T-helper 2 cell treated with Interferon-gamma antibody and Interleukin-4, amounts not matched to agents 100 ng/mL and 5 ng/mL, for 36 hours (primary cell): ENCODE measurements at regions not wholly inside any gene's neighbourhood (a gene's known extent, or its start where the extent isn't known, plus 50 kb on each side); places are given as distances from the start of the nearest gene placed in this dataset.
"Not testable (repeated sequence)": the region's sequence is repeated elsewhere in the genome, so short reads cannot be mapped to it uniquely, and the experiment has no call there.

Experiments
- intact Hi-C: fragments of 100-400 bp; cut with micrococcal nuclease; formaldehyde crosslinking; loops from one replicate; pipeline ENCODE4 v1.15.1; 2023

DNA sequence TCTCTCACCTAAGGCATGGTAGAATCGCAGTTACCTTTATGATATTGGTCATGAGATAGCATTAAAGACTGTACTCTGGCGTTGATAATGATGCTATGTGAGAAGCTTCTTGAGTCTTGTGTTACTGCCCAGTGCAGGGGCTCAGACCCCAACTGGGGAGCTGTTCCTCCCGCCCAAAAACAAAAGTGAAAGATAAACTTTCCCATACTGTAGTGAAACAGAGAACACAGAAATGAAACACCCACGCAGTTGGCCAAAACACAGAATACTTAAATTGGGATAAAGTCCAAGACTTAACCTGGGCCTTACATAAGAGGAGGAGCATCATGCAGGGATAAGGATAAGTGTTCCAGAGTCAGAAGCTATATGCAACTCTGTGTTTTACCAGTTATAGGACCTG, 130.6 kb downstream of the HHIPL2 start:
- intact Hi-C loops, result no loop called here

DNA sequence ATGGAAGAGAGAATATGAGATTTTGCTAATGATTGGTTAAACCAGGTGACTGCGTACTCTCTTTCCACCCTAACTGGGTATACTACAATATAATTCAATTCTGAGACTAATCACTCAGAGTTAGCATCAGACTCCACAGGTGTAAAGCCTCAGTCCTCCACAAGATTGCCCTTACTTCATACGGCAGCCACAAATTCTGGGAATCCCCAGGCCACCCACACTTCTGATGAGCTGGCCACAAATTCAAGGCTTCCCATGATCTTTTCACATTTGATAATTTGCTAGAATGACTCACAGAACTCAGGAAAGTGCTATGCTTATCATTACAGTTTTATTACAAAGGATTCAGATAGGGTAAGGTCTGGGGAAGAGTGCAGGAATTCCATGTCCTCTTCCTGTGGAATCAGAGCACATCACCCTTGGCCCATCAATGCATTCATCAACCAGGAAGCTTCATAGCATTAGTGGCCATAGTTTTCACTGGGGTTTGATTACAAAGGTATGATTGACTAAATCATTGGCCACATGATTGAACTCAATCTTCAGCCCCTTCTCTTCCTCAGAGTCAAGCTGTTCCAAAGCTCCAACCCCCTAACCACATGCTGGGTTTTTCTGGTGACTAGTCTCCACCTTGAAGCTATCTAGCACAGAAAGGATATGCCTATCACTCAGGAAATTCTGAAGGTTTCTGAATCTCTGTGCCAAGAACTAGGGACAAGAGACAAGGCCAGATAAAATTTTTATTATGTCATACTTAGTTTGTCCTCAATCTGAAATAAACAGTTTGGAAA, 131.7 kb downstream of the HHIPL2 start:
- intact Hi-C loops, result no loop called here

DNA sequence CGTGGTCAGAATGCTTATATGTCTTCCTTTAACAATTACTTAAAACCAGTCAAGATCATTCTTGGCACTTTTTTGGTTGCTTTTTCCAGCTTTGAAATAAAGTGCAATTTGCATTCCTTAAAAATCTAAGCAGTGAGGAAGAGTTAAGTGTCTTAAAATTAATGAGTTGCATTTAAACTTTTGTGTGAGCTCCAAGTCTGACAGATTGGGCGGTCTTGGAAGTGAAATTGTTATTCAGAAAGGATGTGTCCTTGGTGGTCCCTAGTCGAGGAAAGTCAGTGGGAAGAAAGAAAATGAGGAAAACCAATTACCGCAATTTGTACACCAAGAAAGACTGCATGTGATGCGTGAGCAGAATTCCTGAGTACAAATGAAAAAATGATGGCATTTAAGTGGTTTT, 132.5 kb downstream of the HHIPL2 start:
- intact Hi-C loops, result no loop called here

- intact Hi-C loops, result no loop called here
Measured at GRCh38 chr1:222413991-222414549, 133.8 kb downstream of the HHIPL2 start.

- intact Hi-C loops, result no loop called here
Measured at GRCh38 chr1:222413436-222413835, 134.5 kb downstream of the HHIPL2 start.

GRCh38 chr1:222404710-222405109, 143.2 kb downstream of the HHIPL2 start:
- intact Hi-C loops, result no loop called here

DNA sequence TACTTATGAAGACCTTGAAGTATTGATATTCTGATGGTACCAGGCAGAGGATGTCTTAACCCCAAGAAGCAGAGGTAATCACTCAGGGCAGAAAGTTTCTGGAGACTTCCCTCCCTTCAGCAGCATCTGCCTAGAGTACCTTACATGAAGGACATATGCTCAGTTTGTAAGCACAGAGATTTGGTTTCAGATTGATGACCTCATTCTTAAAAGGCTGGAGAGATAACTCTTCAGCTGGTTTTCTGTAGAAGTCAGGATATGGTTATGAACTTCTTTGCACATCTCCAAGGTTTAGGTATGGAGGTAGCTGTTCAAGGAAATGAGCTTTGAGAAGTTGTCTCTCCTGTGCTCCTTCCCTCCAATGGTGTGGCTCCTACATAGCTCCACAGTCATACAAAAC, 148.7 kb downstream of the HHIPL2 start:
- intact Hi-C loops, result no loop called here

DNA sequence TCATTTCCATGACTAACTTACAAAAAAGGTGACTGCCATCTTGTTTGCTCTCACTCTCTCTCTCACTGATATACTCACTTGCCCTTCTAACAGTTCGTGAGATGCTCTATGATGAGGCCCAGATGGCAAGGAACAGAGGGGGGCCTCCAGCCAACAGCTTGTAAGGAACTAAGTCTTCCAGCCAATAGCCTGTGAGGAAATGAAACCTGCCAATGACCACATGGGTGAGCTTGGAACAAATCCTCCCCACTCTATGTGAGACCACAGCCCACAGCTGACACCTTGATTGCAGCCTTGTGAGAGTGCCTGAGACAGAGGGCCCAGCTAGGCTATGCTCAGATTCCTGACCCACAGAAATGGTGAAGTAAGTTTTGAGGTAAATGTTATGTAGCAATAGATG, 153.7 kb downstream of the HHIPL2 start:
- intact Hi-C loops, result no loop called here

DNA sequence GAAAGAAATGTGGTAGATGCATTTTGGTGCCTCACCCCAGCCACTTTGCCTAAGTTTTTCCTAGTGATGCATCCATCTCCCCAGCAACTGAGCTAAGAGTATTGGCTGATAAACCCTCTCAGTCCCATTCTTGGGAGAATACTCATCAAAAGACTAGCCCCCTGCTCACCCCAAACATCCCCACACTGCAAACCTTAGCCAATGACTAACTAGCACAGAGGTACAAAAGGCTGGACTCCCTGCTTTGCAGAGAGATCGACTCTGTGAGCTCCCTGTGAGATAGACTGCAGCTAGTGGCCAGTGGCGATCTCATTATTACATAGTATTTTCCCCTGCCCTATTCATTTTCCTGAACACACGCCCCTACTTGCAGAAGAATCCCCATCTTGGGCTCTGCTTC, 155.3 kb downstream of the HHIPL2 start:
- intact Hi-C loops, result no loop called here

DNA sequence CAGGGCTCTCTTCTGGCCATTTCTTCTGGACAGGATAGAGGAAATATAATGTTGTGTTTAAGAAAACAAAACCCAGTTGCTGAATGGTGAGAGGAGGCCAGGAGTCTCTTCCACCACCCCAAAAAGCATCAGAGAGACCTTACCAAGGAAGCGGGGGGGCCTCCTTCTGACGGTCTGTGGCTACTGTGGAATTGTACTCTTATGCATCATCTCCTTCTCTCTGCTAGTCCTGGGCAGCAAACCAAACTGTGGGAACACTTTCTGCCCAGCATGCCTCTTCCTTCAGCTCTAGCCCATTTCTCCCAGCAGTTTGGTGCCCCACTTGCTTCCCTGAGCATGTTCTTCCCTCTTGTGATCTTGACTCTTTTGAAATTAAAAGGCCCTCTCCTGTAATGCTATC, 157.7 kb downstream of the HHIPL2 start:
- intact Hi-C loops, result no loop called here

DNA sequence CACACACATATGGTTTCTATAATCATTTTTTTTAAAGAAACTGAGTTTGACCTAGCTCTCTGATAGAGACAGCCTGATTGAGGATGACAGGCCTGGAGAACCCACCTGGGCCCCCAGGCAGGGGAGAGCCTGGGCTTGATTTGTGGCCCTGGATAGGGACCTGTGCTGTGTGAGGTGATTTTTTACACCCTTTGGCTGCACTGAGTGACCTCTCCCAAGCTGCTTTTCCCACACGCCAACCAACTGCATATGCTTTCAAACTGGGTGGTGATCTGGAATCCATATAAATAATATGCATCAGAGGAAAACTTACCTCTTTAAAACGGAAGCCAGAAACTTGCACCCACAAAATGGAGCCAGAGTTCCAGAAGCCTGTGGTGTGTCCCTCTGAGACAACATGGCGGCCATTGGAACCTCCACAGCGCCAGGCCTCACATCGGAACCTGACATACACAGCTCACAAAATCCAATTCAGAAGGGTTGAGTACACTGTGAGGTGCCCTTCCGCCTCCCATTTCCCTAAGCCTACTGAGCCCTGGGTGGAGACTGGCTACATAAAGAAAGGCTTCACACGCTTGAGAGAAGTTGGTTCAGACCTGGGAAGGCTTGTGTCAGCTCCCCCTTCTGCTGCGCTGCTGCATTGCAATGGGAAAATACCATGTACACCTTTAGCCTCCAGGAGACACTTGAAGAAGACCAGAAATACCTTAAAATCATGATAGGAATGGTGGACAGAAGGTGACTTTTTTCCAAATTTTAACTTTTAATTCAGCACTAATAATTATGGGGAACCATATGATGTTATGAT, 160.7 kb downstream of the HHIPL2 start:
- intact Hi-C loops, result no loop called here

- intact Hi-C loops, result no loop called here
Measured at GRCh38 chr1:222385955-222386354, 161.9 kb downstream of the HHIPL2 start.

- intact Hi-C loops, result no loop called here
Measured at GRCh38 chr1:222385262-222385661, 162.6 kb downstream of the HHIPL2 start.

- intact Hi-C loops, result no loop called here
Measured at GRCh38 chr1:222384531-222384930, 163.4 kb downstream of the HHIPL2 start.

DNA sequence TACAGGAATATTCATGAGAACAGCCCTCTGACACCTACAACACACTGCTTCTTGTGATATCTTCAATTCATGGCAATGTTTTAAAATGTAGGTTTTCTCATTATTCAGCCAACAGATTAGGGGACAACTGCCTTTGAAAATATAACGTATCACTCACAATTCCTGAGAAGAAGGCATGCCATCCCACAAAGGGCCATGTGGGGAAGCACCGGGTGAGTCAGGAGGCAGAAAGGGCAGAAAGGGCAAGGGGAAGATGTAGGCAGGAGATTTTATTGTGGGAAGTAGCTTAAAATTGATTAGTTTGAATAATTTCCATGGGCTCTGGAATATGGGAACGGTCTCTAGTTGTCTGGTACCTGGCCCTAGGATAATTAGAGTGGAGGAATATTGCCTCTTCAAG, 165.7 kb downstream of the HHIPL2 start:
- intact Hi-C loops, result no loop called here

GRCh38 chr1:222377428-222378088, 170.3 kb downstream of the HHIPL2 start:
- intact Hi-C loops, result no loop called here

DNA sequence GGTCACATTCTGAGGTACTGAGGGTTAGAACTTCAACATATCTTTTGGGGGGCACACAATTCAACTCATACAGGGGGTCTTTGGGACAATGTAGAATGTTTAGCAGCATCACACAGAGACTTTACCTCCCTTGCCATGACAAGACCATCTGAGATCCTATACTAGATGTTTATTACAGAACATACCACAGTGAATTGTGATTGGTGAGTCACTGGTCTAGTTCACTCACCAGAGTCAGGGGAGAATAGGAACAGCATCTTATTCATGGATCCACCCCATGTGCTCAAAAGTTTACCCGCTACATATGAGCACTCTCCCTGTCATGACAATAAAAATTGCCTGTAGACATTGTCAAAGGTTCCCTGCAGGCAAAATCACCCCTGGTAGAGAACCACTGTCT, 171.1 kb downstream of the HHIPL2 start:
- intact Hi-C loops, result not testable (repeated sequence)

DNA sequence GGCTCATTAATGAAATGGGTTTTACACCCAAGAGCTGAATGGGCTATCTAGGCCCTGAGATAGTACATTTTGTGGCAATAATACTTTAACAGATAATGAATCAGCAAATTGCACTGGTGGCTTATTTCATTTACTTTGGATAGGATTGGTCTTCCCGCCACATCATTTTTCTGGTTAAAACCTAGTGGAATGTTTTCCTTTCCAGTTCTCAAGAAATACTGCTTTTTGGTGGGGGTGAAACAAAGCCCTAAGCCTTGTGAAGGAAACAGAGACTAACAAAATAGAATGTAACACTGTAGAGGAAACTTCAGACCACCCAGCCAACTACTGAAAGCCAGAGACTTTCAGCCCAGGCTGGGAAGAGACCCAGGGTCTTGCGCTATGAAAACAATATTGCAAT, 172.2 kb downstream of the HHIPL2 start:
- intact Hi-C loops, result no loop called here

- intact Hi-C loops, result no loop called here
Measured at GRCh38 chr1:222373831-222374602, 173.9 kb downstream of the HHIPL2 start.

GRCh38 chr1:222373216-222373615, 174.7 kb downstream of the HHIPL2 start:
- intact Hi-C loops, result no loop called here

DNA sequence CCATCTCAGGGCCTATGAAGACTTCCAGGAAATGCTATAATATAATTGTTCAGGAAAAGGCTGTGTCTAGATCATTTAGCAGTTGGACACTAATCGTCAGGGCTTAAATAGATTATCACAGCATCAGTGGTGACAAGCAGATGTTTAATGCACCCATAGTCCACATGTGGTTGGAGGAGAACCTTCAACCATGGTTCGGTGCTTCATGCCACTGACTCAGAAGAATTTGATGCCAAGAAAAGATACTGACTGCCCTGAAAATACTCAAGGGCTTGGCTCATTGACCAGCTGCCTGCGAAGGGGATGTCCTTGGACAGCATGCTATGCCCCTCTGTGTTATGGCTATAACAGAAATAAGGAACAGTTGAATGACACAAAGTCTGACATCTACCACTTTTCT, 175.7 kb downstream of the HHIPL2 start:
- intact Hi-C loops, result no loop called here
